A673 (cell line): ENCODE measurements at regions not wholly inside any gene's neighbourhood (a gene's known extent, or its start where the extent isn't known, plus 50 kb on each side); places are given as distances from the start of the nearest gene placed in this dataset.

Experiments
- BruUV-seq: library from RNA; stranded (reverse); fragments of 400-500 nt; replicated peaks from 2 replicates; lab custom pipeline; 2021; lab: Mats Ljungman, UMichigan
- CTCF ChIA-PET: fragments of 300-600 bp; sonication (Branson Sonifier 250); formaldehyde crosslinking; loops from one replicate; lab custom pipeline; 2022; ENCODE audit warnings: antibody characterized with exemption; lab: Charles Lee
- POLR2A ChIA-PET: fragments of 300-600 bp; sonication (Branson Sonifier 250); formaldehyde crosslinking; loops from one replicate; lab custom pipeline; 2022; ENCODE audit warnings: antibody characterized with exemption; ENCODE audit not compliant: low non-redundant PET; lab: Charles Lee
- DNase-seq: peaks from one replicate; pipeline ENCODE4 v3.0.0-alpha.2; 2015; ENCODE audit warnings: low spot score
- H3K27ac ChIP-seq: fragments of 200-600 bp; sonication (generic); 2 replicates; pipeline ENCODE4 v1.5.1; 2016; ENCODE audit warnings: mixed run types, low read depth, mild to moderate bottlenecking, mixed read lengths, antibody characterized with exemption, low read length; ENCODE audit not compliant: poor library complexity, severe bottlenecking
- H3K27me3 ChIP-seq: fragments of 200-600 bp; sonication (generic); replicated peaks from 2 replicates; pipeline ENCODE4 v1.6.1; 2017; ENCODE audit warnings: mixed run types, low read depth, mild to moderate bottlenecking, mixed read lengths, antibody characterized with exemption, low read length; ENCODE audit not compliant: insufficient read depth, poor library complexity
- H3K36me3 ChIP-seq: fragments of 200-600 bp; sonication (generic); 2 replicates; pipeline ENCODE4 v1.6.1; 2016; ENCODE audit warnings: mixed run types, mild to moderate bottlenecking, mixed read lengths, antibody characterized with exemption, low read length; ENCODE audit not compliant: insufficient read depth, poor library complexity, severe bottlenecking
- H3K4me1 ChIP-seq: fragments of 200-600 bp; sonication (generic); 2 replicates; pipeline ENCODE4 v1.6.1; 2017; ENCODE audit warnings: mixed run types, mild to moderate bottlenecking, mixed read lengths, antibody characterized with exemption, low read length; ENCODE audit not compliant: insufficient read depth, poor library complexity, severe bottlenecking
- H3K4me3 ChIP-seq: fragments of 200-600 bp; sonication (generic); 2 replicates; pipeline ENCODE4 v1.5.1; 2016; ENCODE audit warnings: low read depth, mixed run types, mild to moderate bottlenecking, mixed read lengths, low read length; ENCODE audit not compliant: poor library complexity, severe bottlenecking
- H3K9me3 ChIP-seq: fragments of 200-600 bp; sonication (generic); 2 replicates; pipeline ENCODE4 v1.6.1; 2016; ENCODE audit warnings: mixed run types, low read depth, mild to moderate bottlenecking, mixed read lengths, antibody characterized with exemption, low read length; ENCODE audit not compliant: poor library complexity, severe bottlenecking
- CTCF ChIP-seq: fragments of 300-800, 200-600 bp; sonication (generic); conservative IDR thresholded peaks from 2 replicates; pipeline ENCODE4 v1.5.1; 2017; ENCODE audit warnings: low read depth, mild to moderate bottlenecking, antibody characterized with exemption, low read length, moderate library complexity, mixed read lengths
- EZH2 ChIP-seq: fragments of 200-600 bp; sonication (generic); IDR thresholded peaks from 2 replicates; pipeline ENCODE4 v1.6.1; 2017; ENCODE audit warnings: borderline replicate concordance, low read depth, mild to moderate bottlenecking, mixed read lengths, antibody characterized with exemption, low read length; ENCODE audit not compliant: poor library complexity, severe bottlenecking
- intact Hi-C: fragments of 100-400 bp; cut with micrococcal nuclease; formaldehyde crosslinking; loops from one replicate; pipeline ENCODE4 v1.10.0; 2022; ENCODE audit not compliant: unreplicated experiment

- no peak for DNase-seq
- CTCF ChIA-PET, result no interaction called here
- intact Hi-C loops, result no loop called here
- Histone ChIP-seq H3K4me1 (no peaks in the 10 kb centered on the region), H3K36me3 (no peaks in the 10 kb centered on the region), H3K4me3 (no peak overlapping the region), H3K27me3 (no peaks in the 10 kb centered on the region), H3K9me3 (peaks cover 4% of the 10 kb centered on the region), H3K27ac (no peak overlapping the region)
- POLR2A ChIA-PET, result no interaction called here
- TF ChIP-seq EZH2 (no peak), CTCF (no peak)
- BruUV-seq, result no TSS peak
These were observed 117.1 kb downstream of the NREP start for GRCh38 chr5:111639912-111640311.

- ChIA-PET POLR2A (no interaction called here), CTCF (no interaction called here)
- H3K27ac ChIP-seq, result no peak overlapping the region
- DNase-seq, result no peak
- no peak for TF ChIP-seq EZH2
- no peak for TF ChIP-seq CTCF
- no peak overlapping the region for H3K4me3 ChIP-seq
- no TSS peak for BruUV-seq
- intact Hi-C loops, result no loop called here
- no peaks in the 10 kb centered on the region for H3K27me3 ChIP-seq
- H3K4me1 ChIP-seq, result no peaks in the 10 kb centered on the region
- H3K36me3 ChIP-seq, result no peaks in the 10 kb centered on the region
- H3K9me3 ChIP-seq, result peaks cover 4% of the 10 kb centered on the region
These were observed 120.3 kb downstream of the NREP start for GRCh38 chr5:111636736-111637135.

GRCh38 chr5:111635916-111636570 is 121.0 kb downstream of the NREP start:
- no peak for TF ChIP-seq EZH2
- TF ChIP-seq CTCF, result no peak
- intact Hi-C loops, result no loop called here
- no peaks in the 10 kb centered on the region for H3K4me1 ChIP-seq
- peaks cover 4% of the 10 kb centered on the region for H3K9me3 ChIP-seq
- POLR2A ChIA-PET, result no interaction called here
- no peaks in the 10 kb centered on the region for H3K27me3 ChIP-seq
- H3K27ac ChIP-seq, result no peak overlapping the region
- DNase-seq, result no peak
- H3K36me3 ChIP-seq, result no peaks in the 10 kb centered on the region
- BruUV-seq, result no TSS peak
- CTCF ChIA-PET, result no interaction called here
- no peak overlapping the region for H3K4me3 ChIP-seq
